Upper lobe of left lung (tissue), 4 donors: ENCODE measurements at regions not wholly inside any gene's neighbourhood (a gene's known extent, or its start where the extent isn't known, plus 50 kb on each side); places are given as distances from the start of the nearest gene placed in this dataset.

Experiments
- CTCF ChIP-seq, 6 experiments: fragments of 450-650 bp in 4 of 6; fragments of 200-600 bp in 2 of 6; sonication (generic) in 2 of 6; IDR thresholded peaks; one replicate each; pipeline ENCODE4 v1.5.1; 2016 to 2019; ENCODE audit warnings: antibody characterized with exemption in 6 of 6
- POLR2A ChIP-seq, 4 donors: fragments of 450-650 bp; IDR thresholded peaks; one replicate each; pipeline ENCODE4 v1.5.1; 2016 to 2017; ENCODE audit warnings: antibody characterized with exemption in 4 of 4, mild to moderate bottlenecking in 2 of 4

GRCh38 chr12:98060411-98060810, 455.0 kb upstream of the TMPO start:
- no peak for TF ChIP-seq CTCF (IDR thresholded peaks at IDR 0.05)
- no peak for TF ChIP-seq POLR2A (IDR thresholded peaks at IDR 0.05)
